CD1c-positive myeloid dendritic cell (primary cell): ENCODE measurements at regions not wholly inside any gene's neighbourhood (a gene's known extent, or its start where the extent isn't known, plus 50 kb on each side); places are given as distances from the start of the nearest gene placed in this dataset.

ENCODE experiments used
- DNase-seq: peaks from one replicate; pipeline ENCODE4 v3.0.0-alpha.2; 2016; ENCODE audit errors: extremely low spot score

DNA sequence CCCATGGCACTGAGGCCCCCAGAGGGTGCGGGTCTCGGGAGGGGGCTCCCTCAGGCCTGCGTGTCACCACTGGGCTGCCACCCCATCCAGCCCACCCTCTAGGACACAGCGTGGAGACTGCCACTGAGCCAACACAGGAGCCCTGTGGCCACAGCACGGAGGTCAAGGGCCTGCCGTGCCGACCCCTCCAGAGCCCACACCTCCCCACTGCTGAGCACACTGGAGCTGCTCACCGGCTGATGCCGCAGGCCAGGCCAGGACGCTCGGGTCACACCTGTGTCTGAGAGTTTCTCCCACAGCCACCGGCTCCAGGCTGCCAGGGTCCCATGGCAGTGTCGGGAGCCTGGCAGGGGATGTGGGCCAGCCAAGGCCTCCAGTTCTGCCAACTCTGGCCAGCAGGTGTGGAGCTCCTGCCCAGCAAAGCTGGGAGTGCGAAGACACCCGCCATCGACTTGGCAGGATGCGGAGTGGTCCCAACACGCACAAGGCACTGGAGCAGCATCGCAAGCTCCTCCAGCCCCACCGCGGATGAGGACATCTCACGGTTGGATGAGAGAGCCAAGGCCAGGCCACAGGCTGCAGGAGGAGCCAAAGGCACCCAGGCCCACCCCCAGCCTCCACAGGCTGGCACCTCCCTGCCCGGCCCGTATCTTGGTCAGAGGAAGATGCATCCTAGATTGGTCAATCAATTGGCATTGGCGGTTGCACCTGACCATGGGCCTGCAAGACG is 187.1 kb downstream of the BRD1 start:
- no peak for DNase-seq

DNA sequence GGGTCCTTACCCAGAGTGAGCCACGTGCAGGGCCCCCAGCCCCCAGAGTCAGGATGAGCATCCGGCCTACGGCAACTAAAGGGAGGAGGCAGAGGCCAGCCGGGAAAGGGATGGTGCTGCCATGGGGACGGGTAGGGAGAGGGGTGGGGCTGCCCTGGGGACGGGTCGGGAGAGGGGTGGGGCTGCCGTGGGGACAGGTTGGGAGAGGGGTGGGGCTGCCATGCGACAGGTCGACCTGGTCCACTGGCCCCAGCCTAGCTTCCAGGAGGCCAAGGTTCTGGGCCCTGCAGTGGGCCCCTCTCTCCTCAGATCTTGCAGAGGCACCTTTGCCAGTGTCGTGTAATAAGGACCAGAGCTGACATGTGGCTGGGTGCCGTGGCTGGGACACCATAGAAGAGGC is 187.7 kb downstream of the BRD1 start:
- DNase-seq: no peak

DNA sequence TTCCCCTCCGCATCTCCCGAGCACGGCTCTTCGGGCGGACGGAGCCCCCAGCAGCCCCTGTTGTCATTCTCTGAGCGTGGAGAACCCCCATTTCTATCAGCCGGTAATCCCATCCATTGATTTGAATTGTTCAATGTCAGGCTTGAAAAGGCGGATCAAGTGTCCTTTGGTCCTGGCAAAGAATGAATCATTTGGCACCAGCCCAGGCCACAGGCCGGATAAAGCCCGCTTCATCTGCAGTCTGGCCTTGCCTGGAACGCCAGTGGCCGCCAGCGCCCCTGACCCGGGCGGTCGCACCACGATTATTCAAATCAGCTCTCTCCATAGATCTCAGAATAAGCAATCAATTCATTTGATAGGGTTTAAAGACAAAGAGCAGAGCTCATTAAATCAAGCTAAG is 188.9 kb downstream of the BRD1 start:
- no peak for DNase-seq

- no peak for DNase-seq
These were observed 189.7 kb downstream of the BRD1 start for GRCh38 chr22:49638001-49638400.

DNA sequence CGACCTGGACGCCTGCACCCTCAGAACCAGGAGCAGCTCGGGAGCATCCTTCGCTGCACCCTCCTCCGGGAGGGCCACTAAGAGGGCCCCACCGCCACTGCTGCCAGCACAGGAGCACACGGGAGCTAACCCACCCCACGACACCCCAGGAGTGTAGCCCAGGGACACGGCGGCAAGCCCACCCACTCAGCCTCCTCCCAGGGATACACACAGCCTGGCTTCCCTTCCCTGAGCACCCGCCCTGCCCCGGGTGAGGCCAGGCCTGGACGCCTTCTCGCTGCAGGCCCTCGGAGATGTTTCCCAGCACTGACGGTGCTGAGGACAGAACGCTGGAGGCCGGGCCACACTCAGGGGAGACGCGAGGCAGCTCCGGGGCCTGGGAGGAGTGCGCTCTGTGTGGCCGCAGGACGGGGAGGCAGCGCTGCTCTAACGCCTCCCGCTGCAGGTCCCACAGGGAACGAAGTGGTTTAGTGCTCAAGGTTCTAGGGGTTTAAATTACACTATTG is 190.4 kb downstream of the BRD1 start:
- no peak for DNase-seq

- DNase-seq: no peak
These were observed 191.0 kb downstream of the BRD1 start for GRCh38 chr22:49636649-49637048.

- DNase-seq: no peak
These were observed 191.5 kb downstream of the BRD1 start for GRCh38 chr22:49636214-49636613.

DNA sequence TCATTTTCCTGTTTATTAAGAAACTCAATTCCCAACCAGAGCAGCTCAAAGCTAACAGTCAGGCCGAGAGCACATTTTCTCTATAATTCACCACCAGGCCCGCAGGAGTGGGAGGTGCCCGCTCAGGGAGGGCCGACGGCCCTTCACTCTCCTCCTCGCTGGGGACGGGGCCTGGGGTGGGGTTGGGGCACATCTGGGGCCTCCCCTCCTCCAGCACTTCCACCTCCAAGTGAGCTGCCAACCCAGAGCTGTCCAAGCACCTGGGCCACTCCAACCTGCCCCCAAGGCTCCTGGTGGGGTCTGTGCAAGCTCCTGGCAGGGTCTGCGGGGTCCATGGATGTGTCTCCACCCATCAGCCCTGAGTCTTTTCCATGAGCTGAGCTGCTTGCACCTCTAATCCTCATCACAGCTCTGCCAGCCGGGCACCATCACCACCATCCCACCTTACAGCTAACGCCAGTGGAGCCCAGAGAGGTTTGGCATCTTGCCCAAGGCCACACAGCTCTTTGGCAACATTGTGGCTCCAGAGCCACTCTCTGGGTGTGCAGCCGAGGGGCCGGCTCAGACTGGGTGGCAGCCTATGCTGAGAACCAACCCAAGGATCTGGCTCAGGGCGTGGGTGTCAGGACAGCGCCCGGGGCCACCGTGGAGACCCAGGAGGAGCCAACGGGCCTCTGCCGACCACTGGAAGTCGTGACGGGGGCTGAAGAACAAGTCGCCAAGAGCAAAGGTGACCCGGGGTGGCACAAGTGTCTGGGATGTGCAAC is 193.5 kb downstream of the BRD1 start:
- no peak for DNase-seq

GRCh38 chr22:49633010-49633324 is 194.7 kb downstream of the BRD1 start:
- DNase-seq: no peak

- DNase-seq: peak; percentile 33
These were observed 195.3 kb downstream of the BRD1 start for GRCh38 chr22:49632199-49633009.

DNA sequence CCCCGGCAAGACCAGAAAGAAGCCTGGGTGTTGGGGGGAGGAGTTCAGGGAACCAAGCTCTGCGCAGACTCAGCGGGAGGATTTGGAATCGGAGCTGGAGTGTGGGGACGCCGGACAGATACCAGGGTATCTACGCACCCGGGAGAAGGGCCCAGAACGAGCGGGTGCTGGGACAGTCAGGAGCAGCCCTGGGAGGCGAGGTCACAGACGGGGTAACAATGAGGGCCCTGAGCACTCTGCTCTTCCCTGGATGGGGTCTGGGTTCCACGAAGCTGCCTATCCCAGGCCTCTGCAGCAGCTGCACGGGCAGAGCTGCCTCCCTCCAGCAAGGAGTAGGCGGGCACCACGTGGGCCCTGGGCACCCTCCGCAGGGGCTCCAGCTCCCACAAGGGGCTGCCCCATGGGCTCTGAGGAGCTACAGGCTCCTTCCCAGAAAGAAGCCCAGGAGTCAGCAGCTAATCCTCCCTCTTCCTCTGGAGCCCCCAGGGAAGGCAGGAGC is 197.2 kb downstream of the BRD1 start:
- no peak for DNase-seq

DNA sequence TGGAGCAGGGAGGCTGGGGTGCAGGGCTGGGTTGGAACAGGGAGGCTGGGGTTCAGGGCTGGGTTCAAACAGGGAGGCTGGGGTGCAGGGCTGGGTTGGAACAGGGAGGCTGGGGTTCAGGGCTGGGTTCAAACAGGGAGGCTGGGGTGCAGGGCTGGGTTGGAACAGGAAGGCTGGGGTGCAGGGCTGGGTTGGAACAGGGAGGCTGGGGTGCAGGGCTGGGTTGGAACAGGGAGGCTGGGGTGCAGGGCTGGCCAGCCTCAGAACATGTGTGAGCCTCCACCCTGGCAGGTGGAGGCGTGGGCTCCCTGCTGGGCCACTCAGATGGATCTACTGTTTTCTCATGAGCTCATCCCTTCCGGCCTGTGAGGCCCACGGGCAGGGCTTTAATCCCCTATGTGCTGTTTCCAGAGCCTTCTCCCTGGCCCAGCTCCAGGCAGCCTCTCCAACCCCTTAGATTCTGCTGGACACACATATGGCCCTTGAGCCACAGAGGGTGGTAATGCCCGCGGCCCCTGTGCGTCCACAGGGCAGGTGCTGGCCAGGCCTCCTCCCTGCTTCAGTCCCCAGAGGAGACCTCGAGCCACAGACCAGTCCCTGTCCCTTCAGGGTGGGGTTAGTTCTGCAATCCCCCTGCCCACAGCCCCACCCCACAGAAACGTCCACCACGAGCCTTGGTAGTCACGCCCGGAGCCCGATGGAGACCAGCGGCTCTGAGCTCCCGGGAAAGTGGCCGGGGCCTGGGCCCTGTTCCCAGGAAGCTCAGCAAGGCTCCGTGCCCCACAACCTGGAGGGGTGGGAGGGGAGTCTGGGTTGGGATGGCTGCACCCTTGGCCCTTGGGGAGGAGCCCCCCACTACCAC is 197.9 kb downstream of the BRD1 start:
- no peak for DNase-seq

DNA sequence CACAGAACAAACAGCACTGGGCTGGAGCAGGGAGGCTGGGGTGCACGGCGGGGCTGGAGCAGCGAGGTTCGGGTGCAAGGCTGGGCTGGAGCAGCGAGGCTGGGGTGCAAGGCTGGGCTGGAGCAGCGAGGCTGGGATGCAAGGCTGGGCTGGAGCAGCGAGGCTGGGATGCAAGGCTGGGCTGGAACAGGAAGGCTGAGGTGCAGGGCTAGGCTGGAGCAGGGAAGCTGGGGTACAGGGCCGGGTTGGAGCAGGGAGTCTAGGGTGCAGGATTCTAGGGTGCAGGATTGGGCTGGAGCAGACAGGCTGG is 198.5 kb downstream of the BRD1 start:
- no peak for DNase-seq

- no peak for DNase-seq
These were observed 199.0 kb downstream of the BRD1 start for GRCh38 chr22:49628391-49629260.

DNA sequence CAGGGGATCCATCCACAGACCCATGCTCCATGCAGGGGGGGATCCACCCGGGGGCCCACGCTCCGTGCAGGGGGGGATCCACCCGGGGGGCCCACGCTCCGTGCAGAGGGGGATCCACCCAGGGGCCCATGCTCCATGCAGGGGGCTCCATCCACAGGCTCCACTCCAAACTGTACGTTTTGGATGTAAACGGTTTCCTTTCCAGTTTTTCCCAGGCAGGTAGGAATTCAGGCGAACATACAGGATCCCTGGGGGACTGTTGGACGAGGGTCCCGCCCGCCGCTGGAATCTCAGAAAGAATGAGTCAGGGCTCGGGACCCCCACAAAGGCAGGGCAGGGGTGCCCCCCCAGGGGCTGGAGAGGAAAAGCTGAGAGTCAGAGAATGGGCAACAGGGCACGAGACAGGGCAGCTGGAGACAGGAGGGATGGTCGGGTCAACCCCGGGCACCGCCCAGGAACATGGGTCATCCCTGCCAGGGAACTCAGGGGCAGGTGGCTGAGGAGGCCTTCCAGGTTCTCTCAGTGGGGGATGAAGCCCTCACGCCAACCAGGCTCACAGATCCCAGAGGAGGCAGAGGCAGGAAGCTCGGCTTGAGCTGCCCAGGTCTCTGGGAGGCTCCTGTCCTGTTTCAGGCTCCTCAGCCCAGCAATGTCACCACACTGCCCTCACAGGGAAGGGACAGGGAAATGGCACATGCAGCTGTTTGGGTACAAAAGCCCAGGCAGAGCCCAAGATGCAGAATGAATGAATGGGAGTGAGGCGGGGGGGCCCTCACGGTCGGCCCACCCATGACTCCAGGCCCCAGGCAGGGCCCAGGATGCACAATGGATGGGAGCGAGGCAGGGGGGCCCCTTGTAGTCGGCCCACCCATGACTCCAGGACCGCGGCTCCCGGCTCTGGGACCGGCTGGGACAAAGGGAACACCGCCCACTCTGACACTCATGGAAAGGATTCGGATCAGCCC is 200.2 kb downstream of the BRD1 start:
- no peak for DNase-seq

DNA sequence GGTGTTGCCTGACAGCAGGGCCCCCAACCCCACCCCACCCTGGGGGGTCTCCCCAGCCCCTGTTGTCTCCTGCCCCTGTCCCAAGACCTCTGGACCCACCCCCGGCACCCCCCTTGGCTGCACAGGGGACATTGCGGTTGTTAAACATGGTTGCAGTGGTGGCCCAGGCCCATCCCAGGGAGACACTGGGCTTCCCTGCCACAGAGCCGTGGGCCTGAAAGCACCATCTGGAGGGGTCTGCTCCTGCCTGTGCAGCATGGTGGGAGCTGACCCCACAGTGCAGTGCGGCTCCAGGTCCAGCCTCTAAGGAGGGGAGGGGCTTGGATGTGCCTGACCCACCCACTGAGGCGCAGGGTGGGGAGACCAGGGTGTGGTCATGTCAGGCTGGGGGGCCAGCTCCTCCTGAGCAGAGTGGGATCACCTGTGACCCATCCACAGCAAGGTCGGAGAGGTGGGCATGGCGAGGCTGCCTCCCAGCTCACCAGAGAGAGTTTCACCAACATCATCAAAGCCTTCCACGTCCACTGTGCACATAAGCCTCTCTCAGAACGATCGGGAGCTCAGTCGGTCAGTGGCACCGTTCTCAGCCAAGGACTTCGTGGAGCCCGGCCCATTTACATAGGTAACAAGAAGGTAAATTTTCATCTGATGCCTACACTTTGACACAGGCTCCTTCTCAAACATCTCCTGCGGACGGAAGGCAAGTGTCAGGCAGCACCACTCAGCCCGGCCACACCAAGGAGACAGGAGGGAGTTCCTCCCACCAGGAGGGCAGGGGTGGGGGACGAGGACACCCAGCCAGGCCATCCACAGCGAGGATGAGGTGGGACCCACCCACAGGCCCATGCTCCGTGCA is 201.1 kb downstream of the BRD1 start:
- no peak for DNase-seq

GRCh38 chr22:49624421-49625177 is 203.1 kb downstream of the BRD1 start:
- no peak for DNase-seq

GRCh38 chr22:49623715-49624114 is 204.0 kb downstream of the BRD1 start:
- DNase-seq: no peak
